HCT116 (cell line): ENCODE measurements at regions not wholly inside any gene's neighbourhood (a gene's known extent, or its start where the extent isn't known, plus 50 kb on each side); places are given as distances from the start of the nearest gene placed in this dataset.

Source experiments
- ATAC-seq: fragments of 200-7000 bp; cut with Tn5 transposase; 2 replicates; pipeline ENCODE4 v1.9.1; 2020; ENCODE audit warnings: mild to moderate bottlenecking, moderate library complexity
- BruUV-seq: library from RNA; stranded (reverse); fragments of 400-500 nt; replicated peaks from 2 replicates; lab custom pipeline; 2021; lab: Mats Ljungman, UMichigan
- CTCF ChIA-PET: fragments of 300-600 bp; sonication (Branson Sonifier 250); formaldehyde crosslinking; loops from one replicate; lab custom pipeline; 2021; ENCODE audit warnings: antibody characterized with exemption; lab: Charles Lee
- POLR2A ChIA-PET: fragments of 300-600, 350-600 bp; sonication (Branson Sonifier 250); formaldehyde crosslinking; loops from one replicate; lab custom pipeline; 2021; ENCODE audit warnings: antibody characterized with exemption; lab: Charles Lee
- RAD21 ChIA-PET, 2 experiments: fragments of 300-600 bp; sonication (Branson Sonifier 250); formaldehyde crosslinking; loops; one replicate each; lab custom pipeline; 2023; ENCODE audit warnings: low total read pairs in 2 of 2; ENCODE audit not compliant: uncharacterized antibody in 2 of 2, unreplicated experiment in 2 of 2, low non-redundant PET in 1 of 2; lab: Charles Lee
- DNase-seq: peaks from one replicate; pipeline ENCODE4 v3.0.0-alpha.2; 2010; ENCODE audit warnings: low read depth, low spot score
- H2AFZ ChIP-seq: fragments of 200-600 bp; shearing (Covaris generic), sonication (generic); 2 replicates; pipeline ENCODE4 v1.6.1; 2017; ENCODE audit warnings: low read depth, mixed run types, mixed read lengths, antibody characterized with exemption, low read length; ENCODE audit not compliant: poor library complexity, severe bottlenecking
- H3K27ac ChIP-seq: 2 replicates; pipeline ENCODE4 v1.5.1; 2012; ENCODE audit warnings: low read depth, low read length
- H3K27me3 ChIP-seq: fragments of 200-600 bp; sonication (generic); 2 replicates; pipeline ENCODE4 v1.6.1; 2016; ENCODE audit warnings: mixed run types, low read length, mixed read lengths; ENCODE audit not compliant: insufficient read depth
- H3K36me3 ChIP-seq, 2 experiments: fragments of 200-500 bp in 1 of 2; fragments of 200-600 bp in 1 of 2; sonication (Bioruptor generic) in 1 of 2; sonication (generic) in 1 of 2; 2 replicates each; pipeline versions ENCODE4 v1.5.1 to v1.6.1; 2014 to 2016; ENCODE audit warnings: low read length in 2 of 2, inconsistent platforms in 1 of 2, mixed read lengths in 1 of 2, mixed run types in 1 of 2; ENCODE audit not compliant: insufficient read depth in 2 of 2, control insufficient read depth in 1 of 2
- H3K4me1 ChIP-seq, 2 experiments: fragments of 200-600 bp in 1 of 2; sonication (generic) in 1 of 2; 2 replicates each; pipeline versions ENCODE4 v1.5.1 to v1.6.1; 2012 to 2017; ENCODE audit warnings: low read length in 2 of 2, inconsistent platforms in 1 of 2, mild to moderate bottlenecking in 1 of 2, mixed read lengths in 1 of 2, mixed run types in 1 of 2, moderate library complexity in 1 of 2; ENCODE audit not compliant: insufficient read depth in 2 of 2, control insufficient read depth in 1 of 2
- H3K4me2 ChIP-seq: fragments of 200-600 bp; sonication (generic); 2 replicates; pipeline ENCODE4 v1.6.1; 2017; ENCODE audit warnings: mixed run types, low read length, mixed read lengths
- H3K4me3 ChIP-seq, 2 experiments: fragments of 200-600 bp in 1 of 2; sonication (generic) in 1 of 2; replicated peaks in 1 of 2; 2 replicates each; pipeline ENCODE4 v1.5.1; 2011 to 2016; ENCODE audit warnings: low read length in 2 of 2, control low read depth in 1 of 2, low read depth in 1 of 2, mild to moderate bottlenecking in 1 of 2, mixed read lengths in 1 of 2, mixed run types in 1 of 2
- H3K79me2 ChIP-seq: fragments of 200-600 bp; sonication (generic); 2 replicates; pipeline ENCODE4 v1.6.1; 2017; ENCODE audit warnings: mild to moderate bottlenecking, mixed run types, low read length, moderate library complexity, mixed read lengths; ENCODE audit not compliant: insufficient read depth
- H3K9ac ChIP-seq: fragments of 200-600 bp; sonication (generic); 2 replicates; pipeline ENCODE4 v1.6.1; 2016; ENCODE audit warnings: low read length, mixed read lengths
- H3K9me2 ChIP-seq: fragments of 200-600 bp; sonication (generic), shearing (Covaris generic); 2 replicates; pipeline ENCODE4 v1.6.1; 2017; ENCODE audit warnings: mixed run types, mild to moderate bottlenecking, moderate library complexity; ENCODE audit not compliant: insufficient read depth
- H3K9me3 ChIP-seq, 2 experiments: fragments of 200-500 bp in 1 of 2; fragments of 200-600 bp in 1 of 2; sonication (Bioruptor generic) in 1 of 2; sonication (generic) in 1 of 2; 2 replicates each; pipeline ENCODE4 v1.6.1; 2014 to 2017; ENCODE audit warnings: low read length in 2 of 2, mixed read lengths in 2 of 2, inconsistent platforms in 1 of 2, low read depth in 1 of 2, mild to moderate bottlenecking in 1 of 2, mixed run types in 1 of 2, moderate library complexity in 1 of 2; ENCODE audit not compliant: control insufficient read depth in 1 of 2, insufficient read depth in 1 of 2
- H4K20me1 ChIP-seq: fragments of 200-600 bp; sonication (generic), shearing (Covaris generic); 2 replicates; pipeline ENCODE4 v1.6.1; 2017; ENCODE audit warnings: mixed run types, mild to moderate bottlenecking, moderate library complexity; ENCODE audit not compliant: insufficient read depth
- CBX3 ChIP-seq: IDR thresholded peaks from 2 replicates; pipeline ENCODE4 v1.6.1; 2012; ENCODE audit warnings: low read depth
- CEBPB ChIP-seq: IDR thresholded peaks from 2 replicates; pipeline ENCODE4 v1.6.1; 2012; ENCODE audit warnings: low read depth
- CTCF ChIP-seq, 3 experiments: fragments of 200-600 bp in 1 of 3; sonication (generic) in 1 of 3; IDR thresholded peaks in 2 of 3; conservative IDR thresholded peaks in 1 of 3; 2 replicates each; pipeline ENCODE4 v1.5.1; 2012 to 2017; ENCODE audit warnings: low read depth in 2 of 3, low read length in 2 of 3, antibody characterized with exemption in 1 of 3, borderline replicate concordance in 1 of 3, control low read depth in 1 of 3, mild to moderate bottlenecking in 1 of 3, mixed read lengths in 1 of 3, mixed run types in 1 of 3, moderate library complexity in 1 of 3; ENCODE audit not compliant: insufficient read depth in 1 of 3
- EGR1 ChIP-seq: IDR thresholded peaks from 2 replicates; pipeline ENCODE4 v1.6.1; 2012; ENCODE audit warnings: low read depth
- ELF1 ChIP-seq: IDR thresholded peaks from 2 replicates; pipeline ENCODE4 v1.6.1; 2012; ENCODE audit warnings: low read depth, borderline replicate concordance
- JUND ChIP-seq: IDR thresholded peaks from 2 replicates; pipeline ENCODE4 v1.6.1; 2012
- MAX ChIP-seq: IDR thresholded peaks from 2 replicates; pipeline ENCODE4 v1.6.1; 2012
- POLR2A ChIP-seq: IDR thresholded peaks from 2 replicates; pipeline ENCODE4 v1.7.0; 2011; ENCODE audit warnings: borderline replicate concordance; ENCODE audit not compliant: insufficient read depth, insufficient read length; ENCODE audit errors: extremely low read depth
- POLR2AphosphoS5 ChIP-seq: IDR thresholded peaks from 2 replicates; pipeline ENCODE4 v1.6.1; 2011; ENCODE audit warnings: mild to moderate bottlenecking, low read depth, low read length, moderate library complexity
- RAD21 ChIP-seq: IDR thresholded peaks from 2 replicates; pipeline ENCODE4 v1.6.1; 2012; ENCODE audit warnings: low read depth, mild to moderate bottlenecking
- SIN3A ChIP-seq: IDR thresholded peaks from 2 replicates; pipeline ENCODE4 v1.6.1; 2012; ENCODE audit warnings: low read depth
- TCF7L2 ChIP-seq: IDR thresholded peaks from 2 replicates; pipeline ENCODE4 v1.7.0; 2011; ENCODE audit warnings: borderline replicate concordance, inconsistent platforms; ENCODE audit not compliant: insufficient read depth, insufficient read length; ENCODE audit errors: extremely low read depth
- ZBTB33 ChIP-seq: IDR thresholded peaks from 2 replicates; pipeline ENCODE4 v1.6.1; 2011; ENCODE audit warnings: mild to moderate bottlenecking, low read length, moderate library complexity; ENCODE audit not compliant: insufficient replicate concordance; ENCODE audit errors: extremely low read depth
- ZNF274 ChIP-seq: fragments of 200-500 bp; sonication (Bioruptor generic); IDR thresholded peaks from 2 replicates; pipeline ENCODE4 v1.6.1; 2014; ENCODE audit warnings: mild to moderate bottlenecking, low read depth, low read length, inconsistent platforms
- intact Hi-C: fragments of 100-400 bp; cut with micrococcal nuclease; formaldehyde crosslinking; loops from 2 replicates; pipeline ENCODE4 v1.10.0; 2022

- RAD21 ChIA-PET: no interaction called here
- DNase-seq: no peak
- H3K4me1 ChIP-seq: no peaks in the 10 kb centered on the region
- H3K4me3 ChIP-seq: no peak overlapping the region
- intact Hi-C loops: no loop called here
- H3K27me3 ChIP-seq: no peaks in the 10 kb centered on the region
- no peak overlapping the region for H3K4me2 ChIP-seq
- H3K9ac ChIP-seq: no peak overlapping the region
- TF ChIP-seq CBX3 (no peak), CTCF (IDR thresholded peaks at IDR 0.05 in 2 of 3, conservative IDR thresholded peaks at IDR 0.05 in 1 of 3; ENCODE audit: borderline replicate concordance in 1 of 3, insufficient read depth in 1 of 3, low read depth in 2 of 3, low read length in 2 of 3) (0 out of 6 replicates have a peak, but pooled peaks of 1 of the 3 experiments have one; percentile 5), POLR2AphosphoS5 (no peak), POLR2A (no peak), RAD21 (no peak)
- ATAC-seq: 0 out of 2 replicates have a peak, but pooled peaks have one; percentile 37
- BruUV-seq: no TSS peak
- H4K20me1 ChIP-seq: no peaks in the 10 kb centered on the region
- no peak overlapping the region for H3K27ac ChIP-seq
- POLR2A ChIA-PET: no interaction called here
- CTCF ChIA-PET: no interaction called here
- H2AFZ ChIP-seq: no peak overlapping the region
- H3K36me3 ChIP-seq: no peaks in the 10 kb centered on the region
- no peaks in the 10 kb centered on the region for H3K79me2 ChIP-seq
- H3K9me3 ChIP-seq: no peaks in the 10 kb centered on the region
- no peaks in the 10 kb centered on the region for H3K9me2 ChIP-seq
These were observed 79.2 kb upstream of the WNT11 start for GRCh38 chr11:76285397-76286104.

GRCh38 chr11:76284161-76284560 lies 77.9 kb upstream of the WNT11 start:
- H3K27ac ChIP-seq: no peak overlapping the region
- no peak for ATAC-seq
- H3K4me3 ChIP-seq: no peak overlapping the region
- H3K9ac ChIP-seq: no peak overlapping the region
- DNase-seq: no peak
- BruUV-seq: no TSS peak
- intact Hi-C loops: no loop called here
- CTCF ChIA-PET: no interaction called here
- POLR2A ChIA-PET: no interaction called here
- no peaks in the 10 kb centered on the region for H4K20me1 ChIP-seq
- RAD21 ChIA-PET: no interaction called here
- no peaks in the 10 kb centered on the region for H3K9me3 ChIP-seq
- H3K4me2 ChIP-seq: no peak overlapping the region
- no peaks in the 10 kb centered on the region for H3K4me1 ChIP-seq
- no peaks in the 10 kb centered on the region for H3K9me2 ChIP-seq
- no peaks in the 10 kb centered on the region for H3K27me3 ChIP-seq
- H2AFZ ChIP-seq: no peak overlapping the region
- no peaks in the 10 kb centered on the region for H3K79me2 ChIP-seq
- H3K36me3 ChIP-seq: no peaks in the 10 kb centered on the region
- TF ChIP-seq ELF1 (no peak), TCF7L2 (no peak), CTCF (IDR thresholded peaks at IDR 0.05 in 2 of 3, conservative IDR thresholded peaks at IDR 0.05 in 1 of 3; ENCODE audit: borderline replicate concordance in 1 of 3, insufficient read depth in 1 of 3, low read depth in 2 of 3, low read length in 2 of 3) (no peak), JUND (no peak), EGR1 (no peak), ZBTB33 (no peak), CEBPB (no peak), ZNF274 (no peak), SIN3A (no peak), MAX (no peak)
